Stimulated activated naive CD8-positive, alpha-beta T cell treated with anti-CD3 and anti-CD28 coated beads, Interleukin-15, Interleukin-2, amounts not matched to agents 100 U/mL and 50 U/mL, for 24 hours (primary cell): ENCODE measurements at regions not wholly inside any gene's neighbourhood (a gene's known extent, or its start where the extent isn't known, plus 50 kb on each side); places are given as distances from the start of the nearest gene placed in this dataset.

Experiments used
- ATAC-seq: fragments of 150-1000 bp; cut with Tn5 transposase; one replicate; pipeline ENCODE4 v1.10.0; 2021
- DNase-seq: peaks from one replicate; pipeline ENCODE4 v3.0.0; 2021

DNA sequence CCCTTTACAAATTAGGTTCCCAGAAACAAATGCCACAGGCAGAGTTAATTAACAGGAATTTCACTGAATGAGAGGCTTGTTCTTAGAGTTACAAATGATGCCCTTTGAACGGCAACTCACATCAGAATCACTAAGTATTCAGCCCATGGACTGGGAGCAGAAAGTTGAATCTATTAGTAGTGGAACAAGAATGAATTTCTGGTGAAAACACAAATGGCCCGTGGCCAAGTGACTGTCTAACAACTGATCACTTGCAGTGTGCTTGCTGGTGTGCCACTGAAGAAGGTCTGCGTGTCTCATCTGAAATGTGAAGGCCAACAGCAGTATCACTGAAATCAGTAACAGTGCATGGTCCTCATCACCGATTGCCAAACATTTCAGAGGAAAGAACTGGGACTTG is 893.4 kb upstream of the TMEM132C start:
- ATAC-seq (no peak), DNase-seq (no peak)

DNA sequence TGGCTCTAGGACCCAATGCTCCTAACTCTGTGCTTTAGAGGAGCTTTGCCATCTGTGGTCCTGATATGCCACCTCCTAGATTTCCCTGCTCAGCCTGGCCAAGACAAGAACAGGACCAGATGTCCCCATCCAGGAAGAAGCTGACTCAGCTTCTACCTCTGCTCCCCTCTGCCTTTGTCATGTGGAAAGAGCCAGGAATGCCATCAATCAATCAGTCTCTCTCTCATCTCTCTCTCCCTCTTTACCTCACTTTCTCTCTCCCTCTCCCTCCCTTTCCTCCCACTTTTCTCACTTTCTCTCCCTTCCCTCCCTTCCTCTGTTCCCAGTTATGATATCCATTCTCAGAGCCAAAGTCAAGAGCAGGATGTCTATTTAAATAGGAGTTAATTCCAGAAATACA is 892.5 kb upstream of the TMEM132C start:
- ATAC-seq (no peak), DNase-seq (no peak)

DNA sequence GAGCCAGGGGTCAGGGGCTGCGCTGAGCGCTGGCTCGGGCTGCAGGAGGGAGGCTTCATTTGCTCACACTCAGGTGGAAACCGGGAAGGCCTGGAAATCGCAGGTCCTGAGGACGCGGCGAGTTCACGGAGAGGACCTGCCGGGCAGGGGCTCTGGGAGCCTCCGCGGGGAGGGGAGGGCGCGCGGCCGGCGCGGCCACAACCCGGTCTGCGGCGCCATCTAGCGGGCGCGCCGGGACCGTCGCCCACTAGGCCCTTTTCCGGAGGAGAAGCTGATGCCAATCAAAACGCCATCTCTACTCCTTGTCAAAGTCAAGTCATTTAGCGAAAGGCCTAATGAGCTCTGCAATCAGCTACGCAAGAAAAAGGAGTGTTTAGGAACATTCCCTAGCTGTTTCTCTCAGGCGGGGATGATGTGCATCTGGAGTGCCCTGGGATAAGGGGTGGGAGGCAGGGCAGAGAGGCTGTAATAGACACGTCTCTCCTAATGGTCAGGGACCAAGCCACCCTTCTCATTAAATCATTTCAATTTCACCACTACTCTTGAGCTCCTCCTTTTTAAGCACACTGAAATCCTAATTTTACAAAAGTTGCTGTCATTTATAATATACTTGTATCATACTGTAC is 885.8 kb upstream of the TMEM132C start:
- ATAC-seq (peak; percentile 79), DNase-seq (peak; percentile 54)

DNA sequence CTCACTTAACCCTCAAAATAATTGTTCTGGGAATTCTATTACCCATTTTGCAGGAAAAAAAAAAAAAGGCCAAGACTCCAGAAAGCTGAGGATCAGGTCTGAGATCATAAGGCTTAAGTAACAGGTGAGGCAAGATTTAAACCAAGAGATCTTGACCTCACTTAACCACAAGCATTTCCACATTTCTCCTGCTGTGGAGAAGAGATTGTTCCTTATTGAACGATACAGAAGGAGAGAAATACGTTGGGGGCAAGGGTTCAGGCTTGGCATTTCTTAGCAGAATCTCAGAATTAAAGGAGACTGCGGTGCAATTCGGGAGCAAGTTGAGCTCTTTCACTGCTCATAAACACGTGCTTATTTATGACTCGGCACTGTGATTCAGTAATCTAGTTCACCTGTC is 885.3 kb upstream of the TMEM132C start:
- ATAC-seq, result no peak
- DNase-seq, result no peak

DNA sequence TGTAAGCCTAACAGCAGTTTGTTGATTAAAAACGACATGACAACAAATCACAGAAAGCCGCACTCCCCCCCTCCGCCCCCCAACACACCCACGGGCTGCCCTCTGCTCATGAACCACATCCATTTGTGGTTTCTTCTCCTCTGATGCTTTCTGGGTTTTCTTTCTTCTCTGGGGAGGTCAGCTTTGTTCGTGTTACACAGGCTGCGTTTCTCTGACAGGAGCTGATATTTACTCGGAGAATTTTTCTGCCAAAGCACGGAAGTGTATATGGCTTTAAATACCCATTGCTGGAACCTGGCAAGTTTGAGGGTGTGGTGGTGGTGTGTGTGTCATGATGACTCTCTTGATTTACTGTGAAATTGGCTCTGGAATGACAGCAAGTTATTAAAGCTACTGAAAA is 883.7 kb upstream of the TMEM132C start:
- no peak for ATAC-seq

DNA sequence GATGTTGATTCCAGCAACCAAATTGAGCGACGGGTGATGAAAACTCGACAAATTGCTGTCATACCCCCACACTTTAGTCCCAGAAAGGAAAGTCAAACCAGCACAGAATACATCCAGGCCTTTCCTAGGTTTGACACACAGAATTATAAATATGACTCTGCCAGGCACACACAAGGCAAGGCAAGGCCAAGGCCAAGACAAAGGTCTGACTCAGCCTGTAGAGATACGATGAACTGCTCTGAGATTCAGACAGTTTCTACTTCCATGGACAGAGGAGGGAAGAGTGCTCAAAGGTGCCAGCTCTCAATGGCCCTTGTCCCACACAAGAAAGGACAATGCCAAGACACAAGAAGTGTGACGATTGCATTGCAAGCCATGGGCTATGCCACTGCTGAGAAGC is 880.2 kb upstream of the TMEM132C start:
- DNase-seq (no peak), ATAC-seq (no peak)

More for the DNA sequence above, 883.7 kb upstream of the TMEM132C start:
- DNase-seq, result no peak

DNA sequence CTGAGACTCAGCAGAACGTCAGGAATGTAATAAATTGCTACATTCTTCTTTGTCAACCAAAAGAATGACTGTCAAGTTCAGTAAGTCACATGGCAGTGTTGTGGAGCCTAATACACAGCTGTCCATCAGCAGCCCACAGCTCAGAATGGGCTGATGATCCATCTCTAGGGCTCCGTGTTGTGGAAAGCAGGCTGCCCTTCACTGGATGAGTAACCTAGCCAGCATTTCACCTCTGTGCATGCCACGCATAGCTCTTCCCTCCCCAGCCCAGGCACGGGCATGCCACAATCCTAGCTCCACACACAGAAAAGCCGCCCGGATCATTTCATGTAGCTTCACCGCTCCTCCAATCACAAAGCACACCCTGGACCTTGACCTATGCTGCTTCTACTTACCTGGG is 878.0 kb upstream of the TMEM132C start:
- ATAC-seq, result no peak
- DNase-seq, result no peak

DNA sequence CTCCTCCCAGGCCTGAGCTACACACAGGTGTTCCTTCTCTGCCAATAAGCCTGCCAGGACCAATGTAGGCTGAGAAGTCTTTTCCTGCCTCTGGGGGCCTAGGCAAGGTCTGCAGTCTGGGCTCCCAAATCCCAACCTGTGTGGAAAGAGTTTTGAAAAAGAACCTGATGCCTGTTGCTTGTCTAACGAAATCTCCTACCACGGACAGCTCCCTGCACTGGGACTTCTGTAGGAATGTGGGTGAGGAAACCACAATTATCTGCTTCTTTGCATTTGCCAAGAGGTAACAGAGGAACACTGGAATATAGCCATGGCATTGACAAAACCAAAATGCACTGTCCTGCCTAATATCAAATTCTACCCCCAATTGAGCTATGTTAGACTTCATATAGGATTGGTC is 877.0 kb upstream of the TMEM132C start:
- ATAC-seq, result no peak
- DNase-seq, result no peak

DNA sequence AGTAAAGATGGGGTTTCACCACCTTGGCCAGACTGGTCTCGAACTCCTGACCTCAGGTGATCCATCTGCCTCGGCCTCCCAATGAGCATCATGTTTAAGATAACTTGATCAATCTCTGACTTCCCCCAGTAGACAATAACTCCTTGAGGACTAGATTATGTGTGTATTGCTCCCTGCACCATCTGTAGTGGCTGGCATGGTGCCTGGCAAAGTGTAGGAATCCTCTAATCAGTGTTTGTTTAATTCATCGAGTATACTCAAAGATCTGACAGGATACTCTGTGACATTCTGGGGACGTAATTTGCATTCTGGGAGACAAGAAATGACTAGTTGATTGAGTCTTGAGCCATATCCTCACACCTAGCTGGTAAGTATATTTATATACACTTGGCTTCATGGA is 873.5 kb upstream of the TMEM132C start:
- no peak for ATAC-seq
- DNase-seq, result no peak

DNA sequence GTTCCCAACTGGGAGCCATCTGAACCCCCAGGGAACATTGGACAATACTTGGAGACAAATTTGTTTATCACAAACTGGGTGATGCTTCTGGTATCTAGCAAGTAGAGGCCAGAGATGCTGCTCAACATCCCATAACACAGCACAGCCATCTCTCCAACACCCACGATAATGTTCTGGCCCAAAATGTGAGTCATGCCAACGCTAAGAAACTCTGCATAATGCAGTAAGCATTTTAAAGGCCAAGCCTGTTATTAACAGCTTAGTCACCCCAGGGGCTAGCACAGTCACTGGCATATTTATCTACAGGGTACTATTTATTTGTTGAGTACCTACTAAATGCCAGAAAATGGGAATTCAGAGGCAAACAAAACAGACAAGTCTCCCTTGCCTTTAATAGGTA is 873.1 kb upstream of the TMEM132C start:
- ATAC-seq, result no peak
- DNase-seq, result no peak

DNA sequence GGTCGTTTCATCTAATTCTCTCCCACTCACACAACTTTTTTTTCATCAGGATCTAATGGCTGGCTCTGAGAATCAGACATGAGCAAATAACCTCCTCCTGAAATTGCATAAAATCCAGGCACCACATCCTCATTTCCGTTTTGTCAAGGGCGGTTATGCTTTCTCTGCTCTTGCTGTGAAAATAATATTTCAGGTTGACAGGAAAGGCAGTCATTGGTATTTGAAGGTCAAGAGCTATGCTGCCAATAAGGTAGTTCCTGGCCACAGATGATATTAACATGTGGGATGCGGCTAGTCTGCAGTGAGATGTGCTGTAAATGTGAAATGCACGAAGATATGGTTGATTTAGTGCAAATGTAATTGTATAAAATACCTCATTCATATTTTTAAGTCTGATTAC is 870.2 kb upstream of the TMEM132C start:
- no peak for ATAC-seq
- DNase-seq, result no peak

DNA sequence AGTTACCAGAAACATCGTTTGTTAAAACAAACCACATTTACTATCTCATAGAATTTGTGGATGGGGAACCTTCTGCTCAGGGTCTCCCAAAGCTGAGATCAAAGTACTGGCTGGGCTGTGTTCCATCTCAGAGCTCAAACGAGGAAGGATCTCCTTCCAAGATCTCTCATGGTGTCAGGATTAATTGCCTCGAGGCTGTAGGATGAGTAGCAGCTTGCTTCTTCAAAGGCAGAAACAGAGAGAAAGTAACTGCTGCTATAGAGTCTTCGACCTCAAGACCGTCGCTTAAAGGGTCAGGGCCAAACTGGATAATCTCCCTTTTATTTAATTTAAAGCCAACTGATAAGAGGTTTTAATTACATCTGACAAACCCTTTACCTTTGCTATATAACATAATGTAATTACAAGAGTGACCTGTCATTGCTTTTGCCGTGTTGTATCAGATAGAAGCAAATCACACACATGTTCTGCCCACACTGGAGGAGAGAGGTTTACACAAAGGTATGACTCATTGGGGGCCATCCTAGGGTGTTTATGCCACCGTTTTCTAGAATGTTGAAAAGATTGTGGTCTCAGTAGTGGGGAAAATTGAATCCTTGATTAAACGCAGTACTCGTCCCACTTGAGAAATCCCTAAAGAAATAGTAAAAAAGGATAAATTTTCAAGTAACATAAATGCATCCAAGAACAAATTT is 868.8 kb upstream of the TMEM132C start:
- ATAC-seq (no peak), DNase-seq (no peak)

DNA sequence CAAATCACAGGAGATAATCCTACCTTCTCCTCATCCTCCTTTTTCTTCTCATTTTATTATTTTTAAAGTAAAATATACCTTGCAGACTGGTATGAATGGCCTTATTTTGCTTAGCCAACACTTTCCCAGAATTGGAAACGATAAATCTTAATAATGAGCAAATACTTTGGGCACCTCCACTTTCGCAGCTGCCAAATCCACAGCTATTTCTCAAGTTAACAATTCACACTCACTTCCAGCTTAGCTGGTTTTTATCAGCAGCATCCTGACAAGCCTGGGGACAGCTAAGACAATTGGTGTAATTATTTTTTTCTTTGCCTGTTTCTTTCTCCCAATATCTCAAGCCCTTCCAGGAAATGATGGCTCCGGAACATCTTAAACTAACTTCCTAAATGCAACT is 867.5 kb upstream of the TMEM132C start:
- ATAC-seq (no peak), DNase-seq (no peak)

DNA sequence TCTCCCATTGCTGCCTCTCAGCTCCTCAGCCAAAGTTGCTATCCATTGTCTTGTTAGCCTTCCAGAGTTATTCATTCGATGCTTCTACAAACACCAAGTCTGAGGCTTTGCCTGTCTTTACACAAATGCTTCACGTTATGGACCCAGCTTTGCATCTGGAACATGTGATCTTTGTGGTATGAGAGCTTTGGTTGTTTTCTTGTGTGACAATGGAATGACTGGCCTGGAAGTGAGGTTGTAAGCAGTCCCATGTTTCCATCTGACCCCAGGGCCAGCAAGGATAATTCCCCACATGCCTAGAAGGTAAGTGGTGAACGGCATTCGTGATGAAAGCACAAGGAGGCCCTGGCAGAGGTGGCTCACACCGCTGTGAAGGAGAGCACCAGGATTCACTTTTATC is 866.7 kb upstream of the TMEM132C start:
- DNase-seq (no peak), ATAC-seq (no peak)

DNA sequence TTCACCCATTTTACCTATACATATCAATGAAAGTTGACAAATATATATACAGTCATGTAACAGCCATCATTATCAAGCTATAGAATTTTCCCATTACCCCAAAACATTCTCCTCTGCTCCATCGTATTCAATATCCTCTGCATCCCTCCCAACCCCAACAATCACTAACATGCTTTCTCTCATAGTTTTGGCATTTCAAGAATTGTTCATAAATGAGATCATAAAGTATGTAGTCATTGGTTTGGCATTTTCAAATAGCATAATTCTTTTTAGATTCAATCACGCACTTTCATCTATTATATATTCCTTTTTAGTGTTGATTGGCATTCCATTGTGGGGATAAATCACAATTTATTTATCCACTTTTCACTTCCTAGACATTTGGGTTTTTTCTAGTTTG is 866.0 kb upstream of the TMEM132C start:
- DNase-seq, result no peak
- ATAC-seq, result no peak

DNA sequence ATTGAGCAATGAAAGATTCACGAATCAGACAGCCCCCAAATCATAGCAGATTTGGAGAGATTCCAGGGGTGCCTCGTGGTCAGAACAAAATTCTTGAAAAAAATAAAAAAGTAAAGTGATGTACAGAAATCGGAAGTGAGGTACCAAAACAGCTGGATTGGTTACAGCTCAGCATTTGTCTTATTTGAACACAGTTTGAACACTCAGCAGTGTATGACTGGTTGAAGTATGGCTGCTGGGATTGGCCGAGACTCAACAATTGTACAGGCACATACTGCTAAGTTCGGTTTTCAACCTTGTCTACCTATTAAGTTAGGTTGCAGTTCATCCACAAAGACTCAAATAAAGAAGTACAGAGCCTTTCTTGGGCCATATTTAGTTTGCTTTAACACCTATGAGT is 865.4 kb upstream of the TMEM132C start:
- no peak for DNase-seq
- ATAC-seq, result no peak

DNA sequence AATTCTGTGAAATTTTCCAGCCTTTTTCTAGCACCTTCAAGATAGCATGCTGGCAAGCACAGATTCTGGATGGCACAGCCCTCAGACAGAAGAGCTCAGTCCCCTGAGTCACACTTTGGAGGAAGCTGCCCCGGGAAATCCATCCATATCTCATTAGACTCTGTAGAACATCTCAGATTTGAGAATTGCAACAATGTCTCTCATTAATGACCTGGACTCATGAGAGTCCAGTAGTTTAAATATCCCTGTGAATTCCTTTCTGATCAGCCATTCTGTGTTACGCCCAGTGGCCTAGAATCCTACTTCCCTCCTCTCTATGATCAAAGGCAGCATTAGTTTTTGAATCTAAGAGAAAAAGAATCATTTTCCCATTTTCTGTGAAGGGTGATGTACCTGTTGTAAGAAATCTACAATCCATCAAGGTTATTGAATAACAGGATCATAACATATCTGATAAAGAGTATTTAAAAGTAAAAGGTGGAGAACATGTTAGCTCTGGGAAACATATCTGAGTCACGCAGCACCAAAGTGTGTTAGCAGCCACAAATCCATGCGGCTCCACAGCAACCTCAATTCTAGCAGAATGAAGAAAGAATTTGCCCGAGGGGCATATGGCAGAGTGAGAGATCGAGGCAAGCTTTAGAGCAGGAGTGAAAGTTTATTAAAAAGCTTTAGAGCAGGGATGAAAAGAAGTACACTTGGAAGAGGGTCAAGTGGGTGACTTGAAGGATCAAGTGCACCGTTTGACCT is 855.6 kb upstream of the TMEM132C start:
- DNase-seq (no peak), ATAC-seq (no peak)

DNA sequence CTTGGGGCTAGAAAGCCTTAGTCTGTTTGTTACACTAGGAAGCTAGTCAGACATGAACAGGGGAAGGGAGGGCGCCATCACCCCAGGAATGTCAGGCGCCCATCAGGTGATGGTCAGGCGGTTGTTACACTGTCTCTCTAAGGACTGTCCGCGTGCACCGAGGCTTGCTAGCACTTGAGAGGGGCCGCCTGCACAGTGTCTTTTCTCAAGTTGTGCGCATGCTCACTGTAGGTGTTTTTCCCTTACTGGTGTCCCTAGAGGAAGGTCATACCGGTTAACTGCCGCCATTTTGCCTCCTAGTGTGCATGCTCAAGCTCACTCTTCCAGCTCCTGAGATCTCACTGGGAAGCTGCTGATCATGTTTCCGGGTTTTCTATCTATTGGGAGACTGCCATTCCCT is 855.0 kb upstream of the TMEM132C start:
- no peak for ATAC-seq
- no peak for DNase-seq

DNA sequence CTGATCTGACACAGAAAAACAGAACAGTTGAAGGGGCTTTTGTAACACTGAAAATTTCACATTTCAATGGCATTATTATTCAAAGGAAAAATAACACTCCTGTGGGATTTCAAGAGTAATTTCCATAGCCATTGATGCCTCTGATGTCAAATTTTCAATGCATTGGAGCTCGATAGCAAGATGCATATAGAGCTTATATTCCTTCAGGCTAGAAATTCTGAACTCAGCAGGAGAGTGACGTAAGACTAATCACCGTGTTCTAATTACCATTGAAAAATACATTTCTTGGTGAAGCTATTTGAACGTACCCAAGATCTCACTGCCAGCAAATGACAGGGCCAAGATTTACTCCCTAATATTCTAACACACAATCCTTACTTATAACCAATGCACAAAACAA is 854.1 kb upstream of the TMEM132C start:
- DNase-seq (no peak), ATAC-seq (no peak)

DNA sequence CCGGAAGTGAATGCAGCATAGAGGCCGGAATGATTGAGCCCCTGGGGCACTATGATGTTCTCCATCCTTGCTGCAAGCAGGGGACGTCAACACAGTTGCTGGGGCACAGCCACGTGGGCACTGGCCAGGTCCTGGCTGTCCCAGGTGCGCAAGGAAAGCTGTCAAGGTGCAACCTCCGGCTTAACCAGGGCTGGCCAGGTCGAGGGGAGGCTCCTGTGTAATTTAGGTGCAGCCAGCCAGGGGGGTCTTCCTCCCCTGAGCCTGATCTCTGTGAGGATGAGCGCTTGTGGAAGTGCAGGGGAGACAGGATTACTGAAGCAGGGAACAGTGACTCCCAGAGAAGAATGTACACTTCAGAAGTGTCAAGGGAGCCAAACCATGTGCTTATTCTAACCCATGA is 852.8 kb upstream of the TMEM132C start:
- no peak for DNase-seq

DNA sequence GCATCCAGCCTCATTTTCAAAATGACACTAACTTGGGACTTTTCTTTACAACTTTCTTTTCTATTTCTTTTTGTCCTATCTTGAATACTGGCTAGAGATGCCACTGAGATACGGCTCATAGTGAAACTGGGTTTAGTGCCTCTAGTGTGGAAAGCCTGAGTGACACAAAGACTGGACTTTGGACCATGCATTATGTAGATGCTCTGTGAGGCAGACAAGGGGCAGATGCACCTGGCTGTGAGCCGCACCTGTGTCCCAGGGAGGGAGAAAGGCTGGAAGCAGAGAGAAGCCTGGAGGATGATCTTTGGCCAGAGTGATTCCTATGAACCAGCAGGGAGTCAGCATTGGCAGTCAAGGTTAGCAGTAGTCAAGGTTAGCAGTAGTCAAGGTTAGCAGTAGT is 852.3 kb upstream of the TMEM132C start:
- ATAC-seq (no peak), DNase-seq (no peak)

More for the DNA sequence above, 852.8 kb upstream of the TMEM132C start:
- ATAC-seq, result no peak

DNA sequence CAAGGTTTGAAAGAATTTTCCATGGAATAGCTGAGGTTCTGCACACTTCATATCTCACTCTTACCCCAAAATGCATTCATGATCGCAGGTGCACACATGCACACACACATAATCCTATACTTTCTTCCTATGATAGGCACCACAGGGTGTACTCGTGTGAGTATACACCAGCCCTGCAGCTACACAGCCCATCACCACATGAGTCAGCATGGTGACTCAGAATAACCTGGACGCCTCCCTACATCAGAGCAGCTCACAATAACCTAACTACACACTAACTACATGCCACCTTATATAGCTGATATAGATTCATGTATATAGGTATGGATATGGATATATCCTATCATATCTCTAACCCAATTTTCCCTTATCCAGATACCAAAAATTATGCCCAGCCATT is 850.2 kb upstream of the TMEM132C start:
- ATAC-seq, result no peak
- DNase-seq, result no peak

DNA sequence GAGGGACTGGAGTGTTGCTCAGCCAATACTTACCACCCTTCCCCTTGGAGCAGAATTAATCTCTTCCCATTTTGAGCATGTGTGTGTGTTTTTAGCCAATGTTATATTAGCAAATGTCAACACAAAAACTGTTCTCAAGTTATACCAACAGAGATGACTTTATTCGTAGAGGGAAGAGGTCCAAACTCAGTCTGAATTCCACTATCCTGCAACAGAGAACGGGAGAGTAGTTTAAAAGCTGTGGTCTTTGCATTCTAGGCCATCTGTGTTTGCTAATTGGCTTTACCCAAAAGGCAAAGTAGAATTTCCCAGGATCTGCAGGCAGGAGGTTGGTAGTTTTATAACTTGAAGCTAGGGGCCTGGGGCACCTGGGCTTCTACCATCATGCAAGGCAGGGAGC is 847.9 kb upstream of the TMEM132C start:
- ATAC-seq (no peak), DNase-seq (no peak)

DNA sequence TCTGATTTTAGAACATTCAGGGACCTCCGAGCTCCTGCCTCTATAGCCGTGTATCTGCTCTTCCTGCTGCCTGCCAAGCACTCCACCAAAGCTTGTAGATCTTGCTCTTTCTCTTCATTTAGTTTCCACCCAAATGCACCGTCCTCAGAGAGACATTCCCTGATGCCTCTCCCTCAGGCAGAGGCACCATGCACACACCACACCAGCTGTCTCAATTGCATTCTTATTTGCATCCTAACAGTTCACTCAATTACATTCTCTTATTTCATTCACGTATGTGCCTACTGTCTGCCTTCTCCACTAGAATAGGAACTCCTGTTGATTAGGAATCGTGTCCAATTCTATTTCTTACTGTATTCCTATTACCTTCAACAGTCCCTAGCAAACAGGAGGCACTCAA is 845.4 kb upstream of the TMEM132C start:
- no peak for DNase-seq

More for the DNA sequence above, 845.4 kb upstream of the TMEM132C start:
- ATAC-seq, result no peak
